Caco-2 (cell line): ENCODE measurements at regions not wholly inside any gene's neighbourhood (a gene's known extent, or its start where the extent isn't known, plus 50 kb on each side); places are given as distances from the start of the nearest gene placed in this dataset.

Source experiments
- BruUV-seq: library from RNA; stranded (reverse); fragments of 400-500 nt; replicated peaks from 2 replicates; lab custom pipeline; 2021; lab: Mats Ljungman, UMichigan
- CTCF ChIA-PET: fragments of 300-600 bp; sonication (Branson Sonifier 250); formaldehyde crosslinking; loops from one replicate; lab custom pipeline; 2022; ENCODE audit warnings: antibody characterized with exemption; lab: Charles Lee
- POLR2A ChIA-PET: fragments of 300-600 bp; sonication (Branson Sonifier 250); formaldehyde crosslinking; loops from one replicate; lab custom pipeline; 2022; ENCODE audit warnings: antibody characterized with exemption; lab: Charles Lee
- DNase-seq, 2 experiments: peaks; one replicate each; pipeline versions ENCODE4 v3.0.0 to v3.0.0-alpha.2; 2020 to 2022
- H3K27me3 ChIP-seq: replicated peaks from 2 replicates; pipeline ENCODE4 v1.6.0; 2011; ENCODE audit warnings: low read length; ENCODE audit not compliant: control insufficient read depth, insufficient read depth
- H3K36me3 ChIP-seq: 2 replicates; pipeline ENCODE4 v1.5.1; 2011; ENCODE audit warnings: low read length; ENCODE audit not compliant: control insufficient read depth, insufficient read depth
- H3K4me1 ChIP-seq: fragments of 250-450 bp; sonication (Bioruptor Pico); 2 replicates; pipeline ENCODE4 v1.5.1; 2020; ENCODE audit warnings: mild to moderate bottlenecking
- H3K4me3 ChIP-seq: 2 replicates; pipeline ENCODE4 v1.5.1; 2011; ENCODE audit warnings: low read depth, mild to moderate bottlenecking, control low read depth, low read length
- H3K9me3 ChIP-seq: fragments of 250-450 bp; sonication (Bioruptor Pico); 2 replicates; pipeline ENCODE4 v1.5.1; 2020; ENCODE audit warnings: mild to moderate bottlenecking, moderate library complexity
- H3K27ac Mint-ChIP-seq: one replicate; pipeline ENCODE4 v1.8.0; 2022; ENCODE audit warnings: mixed read lengths; ENCODE audit not compliant: unreplicated experiment
- H3K27me3 Mint-ChIP-seq: one replicate; pipeline ENCODE4 v1.8.0; 2022; ENCODE audit warnings: mixed read lengths; ENCODE audit not compliant: insufficient read depth, unreplicated experiment
- H3K36me3 Mint-ChIP-seq: one replicate; pipeline ENCODE4 v1.8.0; 2022; ENCODE audit warnings: mild to moderate bottlenecking, mixed read lengths; ENCODE audit not compliant: insufficient read depth, unreplicated experiment
- H3K4me1 Mint-ChIP-seq: one replicate; pipeline ENCODE4 v1.8.0; 2022; ENCODE audit warnings: low read depth, mixed read lengths; ENCODE audit not compliant: unreplicated experiment
- H3K4me3 Mint-ChIP-seq: one replicate; pipeline ENCODE4 v1.8.0; 2022; ENCODE audit warnings: mild to moderate bottlenecking, moderate library complexity, mixed read lengths; ENCODE audit not compliant: unreplicated experiment
- H3K9me3 Mint-ChIP-seq: one replicate; pipeline ENCODE4 v1.8.0; 2022; ENCODE audit warnings: mixed read lengths; ENCODE audit not compliant: unreplicated experiment
- intact Hi-C: fragments of 100-400 bp; cut with micrococcal nuclease; formaldehyde crosslinking; loops from one replicate; pipeline ENCODE4 v1.10.0; 2022; ENCODE audit not compliant: unreplicated experiment
- TF ChIP-seq, protein P1 (sequence below), 2 experiments: fragments of 200-600 bp in 1 of 2; IDR thresholded peaks; 1 replicate in 1 of 2; 2 replicates in 1 of 2; pipeline versions ENCODE4 v1.5.1 to v1.8.0; 2011 to 2022; ENCODE audit warnings: antibody characterized with exemption in 1 of 2, control low read depth in 1 of 2, inconsistent platforms in 1 of 2, low read depth in 1 of 2, low read length in 1 of 2, mild to moderate bottlenecking in 1 of 2, moderate library complexity in 1 of 2; ENCODE audit not compliant: insufficient read depth in 1 of 2, severe bottlenecking in 1 of 2, unreplicated experiment in 1 of 2

DNA sequence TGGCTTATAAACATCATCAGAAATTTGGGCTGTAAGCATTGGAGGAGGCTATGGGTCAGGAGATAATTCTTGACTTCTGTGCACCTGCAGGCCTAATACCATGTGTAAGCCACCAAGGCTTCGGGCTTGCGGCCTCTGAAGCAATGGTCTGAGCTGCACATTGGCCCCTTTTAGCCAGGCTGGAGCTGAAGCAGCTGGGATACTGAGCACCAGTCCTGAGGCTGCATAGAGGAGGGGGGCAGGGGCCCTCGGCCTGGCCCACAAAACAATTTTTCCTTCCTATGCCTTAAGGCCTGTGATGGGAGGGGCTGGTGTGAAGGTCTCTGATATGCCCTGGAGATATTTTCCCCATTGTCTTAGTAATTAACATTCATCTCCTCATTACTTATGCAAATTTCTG is 373.0 kb upstream of the HTR2C start:
- Histone ChIP-seq H3K9me3 (no peaks in the 10 kb centered on the region), H3K36me3 (no peaks in the 10 kb centered on the region), H3K27me3 (no peaks in the 10 kb centered on the region), H3K4me1 (no peaks in the 10 kb centered on the region), H3K4me3 (no peak overlapping the region)
- H3K4me1 Mint-ChIP-seq = no peaks in the 10 kb centered on the region
- CTCF ChIA-PET = no interaction called here
- no peaks in the 10 kb centered on the region for H3K27me3 Mint-ChIP-seq
- intact Hi-C loops = no loop called here
- no peaks in the 10 kb centered on the region for H3K36me3 Mint-ChIP-seq
- POLR2A ChIA-PET = no interaction called here
- TF ChIP-seq, protein P1, sequence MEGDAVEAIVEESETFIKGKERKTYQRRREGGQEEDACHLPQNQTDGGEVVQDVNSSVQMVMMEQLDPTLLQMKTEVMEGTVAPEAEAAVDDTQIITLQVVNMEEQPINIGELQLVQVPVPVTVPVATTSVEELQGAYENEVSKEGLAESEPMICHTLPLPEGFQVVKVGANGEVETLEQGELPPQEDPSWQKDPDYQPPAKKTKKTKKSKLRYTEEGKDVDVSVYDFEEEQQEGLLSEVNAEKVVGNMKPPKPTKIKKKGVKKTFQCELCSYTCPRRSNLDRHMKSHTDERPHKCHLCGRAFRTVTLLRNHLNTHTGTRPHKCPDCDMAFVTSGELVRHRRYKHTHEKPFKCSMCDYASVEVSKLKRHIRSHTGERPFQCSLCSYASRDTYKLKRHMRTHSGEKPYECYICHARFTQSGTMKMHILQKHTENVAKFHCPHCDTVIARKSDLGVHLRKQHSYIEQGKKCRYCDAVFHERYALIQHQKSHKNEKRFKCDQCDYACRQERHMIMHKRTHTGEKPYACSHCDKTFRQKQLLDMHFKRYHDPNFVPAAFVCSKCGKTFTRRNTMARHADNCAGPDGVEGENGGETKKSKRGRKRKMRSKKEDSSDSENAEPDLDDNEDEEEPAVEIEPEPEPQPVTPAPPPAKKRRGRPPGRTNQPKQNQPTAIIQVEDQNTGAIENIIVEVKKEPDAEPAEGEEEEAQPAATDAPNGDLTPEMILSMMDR (IDR thresholded peaks at IDR 0.05; ENCODE audit: insufficient read depth in 1 of 2, low read depth in 1 of 2, low read length in 1 of 2, severe bottlenecking in 1 of 2, unreplicated experiment in 1 of 2) = no peak
- DNase-seq = no peak
- BruUV-seq = no TSS peak
- H3K4me3 Mint-ChIP-seq = no peak overlapping the region
- no peaks in the 10 kb centered on the region for H3K9me3 Mint-ChIP-seq
- no peak overlapping the region for H3K27ac Mint-ChIP-seq

DNA sequence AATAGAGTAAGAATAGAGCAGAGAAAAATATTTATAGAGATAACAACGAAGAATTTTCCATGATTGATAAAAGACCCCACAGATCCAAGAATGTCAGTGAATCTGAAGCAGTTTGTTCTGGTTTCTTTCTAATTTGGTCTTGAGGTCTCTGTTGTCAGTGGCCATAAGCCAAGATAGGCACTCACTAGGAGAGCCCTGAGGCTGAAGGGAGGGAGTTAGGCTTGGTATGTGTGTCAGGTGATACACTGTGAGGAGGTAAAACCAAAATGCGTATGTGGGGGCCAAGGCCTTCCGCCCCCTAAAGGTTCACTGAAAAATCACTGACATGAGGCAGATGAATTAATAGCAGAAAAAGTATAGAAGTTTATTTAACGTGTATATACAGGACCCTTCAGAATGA is 382.3 kb upstream of the HTR2C start:
- no peaks in the 10 kb centered on the region for H3K9me3 ChIP-seq
- intact Hi-C loops = no loop called here
- no peak overlapping the region for H3K4me3 Mint-ChIP-seq
- H3K36me3 ChIP-seq = no peaks in the 10 kb centered on the region
- H3K27me3 Mint-ChIP-seq = no peaks in the 10 kb centered on the region
- ChIA-PET CTCF (no interaction called here), POLR2A (no interaction called here)
- H3K4me1 Mint-ChIP-seq = no peaks in the 10 kb centered on the region
- no peak overlapping the region for H3K4me3 ChIP-seq
- H3K36me3 Mint-ChIP-seq = no peaks in the 10 kb centered on the region
- H3K27ac Mint-ChIP-seq = no peak overlapping the region
- no peaks in the 10 kb centered on the region for H3K27me3 ChIP-seq
- H3K9me3 Mint-ChIP-seq = no peaks in the 10 kb centered on the region
- TF ChIP-seq, protein P1 (IDR thresholded peaks at IDR 0.05; ENCODE audit: insufficient read depth in 1 of 2, low read depth in 1 of 2, low read length in 1 of 2, severe bottlenecking in 1 of 2, unreplicated experiment in 1 of 2) = no peak
- DNase-seq = no peak
- BruUV-seq = no TSS peak
- no peaks in the 10 kb centered on the region for H3K4me1 ChIP-seq

DNA sequence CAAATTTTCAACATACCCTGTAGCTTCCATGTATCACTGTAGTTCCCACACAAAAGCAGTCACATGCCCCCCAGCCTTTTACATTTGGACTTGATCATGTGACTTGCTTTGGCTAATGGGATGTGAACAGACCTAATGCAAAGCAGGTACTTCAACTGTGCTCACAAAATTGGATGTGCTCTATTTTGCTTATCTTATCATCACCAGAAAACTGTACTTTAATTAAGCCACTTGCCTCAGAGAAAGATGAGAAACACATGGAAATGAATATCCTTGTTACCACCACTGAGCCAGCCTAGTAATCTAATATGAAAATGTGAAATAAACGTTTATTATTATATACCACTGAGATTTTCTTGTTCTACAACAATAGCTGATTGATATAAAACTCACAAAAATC is 402.7 kb upstream of the HTR2C start:
- no peaks in the 10 kb centered on the region for H3K27me3 ChIP-seq
- Mint-ChIP-seq H3K9me3 (no peaks in the 10 kb centered on the region), H3K4me1 (no peaks in the 10 kb centered on the region), H3K27me3 (no peaks in the 10 kb centered on the region), H3K36me3 (no peaks in the 10 kb centered on the region), H3K4me3 (no peak overlapping the region), H3K27ac (no peak overlapping the region)
- DNase-seq = no peak
- CTCF ChIA-PET = no interaction called here
- H3K4me1 ChIP-seq = no peaks in the 10 kb centered on the region
- no peaks in the 10 kb centered on the region for H3K36me3 ChIP-seq
- POLR2A ChIA-PET = no interaction called here
- H3K9me3 ChIP-seq = no peaks in the 10 kb centered on the region
- TF ChIP-seq, protein P1 (IDR thresholded peaks at IDR 0.05; ENCODE audit: insufficient read depth in 1 of 2, low read depth in 1 of 2, low read length in 1 of 2, severe bottlenecking in 1 of 2, unreplicated experiment in 1 of 2) = no peak
- no peak overlapping the region for H3K4me3 ChIP-seq
- no TSS peak for BruUV-seq
- intact Hi-C loops = no loop called here
